ENCODE measurements at regions not wholly inside any gene's neighbourhood (a gene's known extent, or its start where the extent isn't known, plus 50 kb on each side); places are given as distances from the start of the nearest gene placed in this dataset.

DNA sequence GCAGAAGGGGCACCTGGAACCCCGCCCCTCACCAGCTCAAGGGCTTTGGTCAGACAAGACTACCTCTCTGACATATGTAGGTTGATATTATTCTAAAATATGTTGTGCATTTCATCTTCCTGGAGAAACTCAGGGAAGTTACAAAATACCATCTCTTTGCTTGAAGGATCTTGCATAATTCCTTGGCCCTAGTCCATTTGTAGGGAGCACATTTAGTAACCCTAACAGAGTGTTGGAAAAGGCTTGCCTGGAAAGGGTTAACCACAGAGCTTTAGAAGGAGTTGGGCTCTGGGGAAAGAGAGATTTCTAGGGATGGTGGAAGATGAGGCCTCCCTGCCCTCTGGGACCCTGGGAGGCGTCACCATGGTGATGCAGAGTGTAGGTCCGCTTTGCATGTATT lies 143.0 kb upstream of the SLC1A4 start:
- ChIA-PET CTCF (interaction anchor here (1.2 kb wide), 1 partner anchor 26 kb away, joined by 3 read pairs; no protein-coding TSS in a partner anchor), POLR2A (no interaction called here)

DNA sequence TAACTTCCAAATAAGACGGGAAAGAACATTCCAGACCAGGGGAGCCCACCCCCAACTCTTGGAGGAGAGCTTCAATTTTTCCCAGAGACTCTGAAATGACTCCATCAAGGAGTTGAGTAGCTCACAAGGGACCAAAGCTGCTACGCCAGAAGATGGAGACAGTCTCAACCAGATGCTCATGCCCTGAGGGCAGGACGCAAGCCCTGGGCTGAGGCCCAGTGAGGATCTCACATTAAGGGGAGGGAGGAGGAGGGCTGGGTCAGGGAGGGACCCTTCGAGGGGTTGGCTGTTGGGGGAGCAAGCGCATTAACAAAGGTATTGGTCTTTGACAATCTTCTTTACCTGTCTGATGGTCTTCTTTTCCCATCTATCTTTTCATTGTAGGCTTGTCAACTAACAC lies 141.3 kb upstream of the SLC1A4 start:
- Histone ChIP-seq H3K4me1 (ENCODE audit: control extremely low read depth in 1 of 4, control insufficient read depth in 4 of 4, insufficient read depth in 4 of 4, low read length in 3 of 4) (peaks cover 5 to 27% (median 10%) of the 10 kb centered on the region in 4 experiments), H3K4me3 (ENCODE audit: control insufficient read depth in 1 of 7, extremely low read depth in 1 of 7, insufficient read depth in 4 of 7, low read depth in 2 of 7, low read length in 6 of 7) (no peak overlapping the region), H3K9me3 (ENCODE audit: control extremely low read depth in 1 of 5, control insufficient read depth in 4 of 5, insufficient read depth in 2 of 5, low read depth in 1 of 5, low read length in 4 of 5) (no peaks in the 10 kb centered on the region), H3K36me3 (ENCODE audit: control insufficient read depth in 4 of 4, insufficient read depth in 4 of 4, low read length in 3 of 4) (no peaks in the 10 kb centered on the region), H3K27me3 (replicated peaks in 2 of 5; ENCODE audit: control insufficient read depth in 4 of 5, insufficient read depth in 5 of 5, low read length in 4 of 5) (no peaks in the 10 kb centered on the region), H3K27ac (ENCODE audit: insufficient read depth in 1 of 2, low read depth in 1 of 2, low read length in 2 of 2, poor library complexity in 1 of 2, severe bottlenecking in 2 of 2) (no peak overlapping the region)
- WGBS (ENCODE audit: insufficient coverage), result 100% methylated on average over 3 of the region's 5 CpGs
- POLR2A ChIA-PET, result no interaction called here
- CTCF ChIA-PET, result interaction anchor here (1.2 to 2.2 kb wide), 5 partner anchors 10 to 202 kb away, joined by 3 to 7 read pairs (median 6); no protein-coding TSS in a partner anchor
- no peak for DNase-seq

More for the DNA sequence above, 143.0 kb upstream of the SLC1A4 start:
- no CpG with 5 or more reads among the region's 3 CpGs for WGBS (ENCODE audit: insufficient coverage)
- Histone ChIP-seq H3K36me3 (ENCODE audit: control insufficient read depth in 4 of 4, insufficient read depth in 4 of 4, low read length in 3 of 4) (no peaks in the 10 kb centered on the region), H3K27ac (ENCODE audit: insufficient read depth in 1 of 2, low read depth in 1 of 2, low read length in 2 of 2, poor library complexity in 1 of 2, severe bottlenecking in 2 of 2) (no peak overlapping the region), H3K9me3 (ENCODE audit: control extremely low read depth in 1 of 5, control insufficient read depth in 4 of 5, insufficient read depth in 2 of 5, low read depth in 1 of 5, low read length in 4 of 5) (no peaks in the 10 kb centered on the region), H3K4me3 (ENCODE audit: control insufficient read depth in 1 of 7, extremely low read depth in 1 of 7, insufficient read depth in 4 of 7, low read depth in 2 of 7, low read length in 6 of 7) (no peak overlapping the region), H3K4me1 (ENCODE audit: control extremely low read depth in 1 of 4, control insufficient read depth in 4 of 4, insufficient read depth in 4 of 4, low read length in 3 of 4) (peaks cover 10 to 26% (median 14%) of the 10 kb centered on the region in 4 experiments), H3K27me3 (replicated peaks in 2 of 5; ENCODE audit: control insufficient read depth in 4 of 5, insufficient read depth in 5 of 5, low read length in 4 of 5) (no peaks in the 10 kb centered on the region)
- no peak for DNase-seq

DNA sequence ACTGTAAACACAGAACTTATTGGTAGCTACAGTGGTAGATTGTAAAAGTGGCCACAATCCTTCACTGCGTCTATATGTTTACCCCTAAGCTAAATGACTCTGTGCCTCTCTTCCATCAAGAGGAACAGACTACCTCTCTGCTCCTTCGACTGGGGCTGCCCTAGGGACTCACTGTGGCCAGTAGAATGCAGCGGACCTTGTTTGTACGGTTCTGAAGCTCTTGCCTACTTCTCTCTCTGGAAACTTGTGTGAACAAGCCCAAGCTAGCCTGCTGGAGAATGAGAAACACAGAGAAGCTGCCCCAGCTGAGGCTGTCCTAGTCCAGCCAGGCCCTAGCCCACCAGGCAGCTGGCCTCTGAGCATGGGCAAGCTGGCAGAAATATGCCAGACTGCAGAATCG lies 140.8 kb upstream of the SLC1A4 start:
- H3K27me3 ChIP-seq (replicated peaks in 2 of 5; ENCODE audit: control insufficient read depth in 4 of 5, insufficient read depth in 5 of 5, low read length in 4 of 5), result no peaks in the 10 kb centered on the region
- H3K36me3 ChIP-seq (ENCODE audit: control insufficient read depth in 4 of 4, insufficient read depth in 4 of 4, low read length in 3 of 4), result no peaks in the 10 kb centered on the region
- POLR2A ChIA-PET, result no interaction called here
- H3K4me1 ChIP-seq (ENCODE audit: control extremely low read depth in 1 of 4, control insufficient read depth in 4 of 4, insufficient read depth in 4 of 4, low read length in 3 of 4), result peaks cover 5 to 31% (median 14%) of the 10 kb centered on the region in 4 experiments
- H3K27ac ChIP-seq (ENCODE audit: insufficient read depth in 1 of 2, low read depth in 1 of 2, low read length in 2 of 2, poor library complexity in 1 of 2, severe bottlenecking in 2 of 2), result no peak overlapping the region
- CTCF ChIA-PET, result interaction anchor here (0.9 to 2.2 kb wide), 6 partner anchors 10 to 202 kb away, joined by 3 to 7 read pairs (median 6); no protein-coding TSS in a partner anchor
- 98% methylated on average over 5 of the region's 5 CpGs for WGBS (ENCODE audit: insufficient coverage)
- DNase-seq, result no peak
- H3K9me3 ChIP-seq (ENCODE audit: control extremely low read depth in 1 of 5, control insufficient read depth in 4 of 5, insufficient read depth in 2 of 5, low read depth in 1 of 5, low read length in 4 of 5), result no peaks in the 10 kb centered on the region
- H3K4me3 ChIP-seq (ENCODE audit: control insufficient read depth in 1 of 7, extremely low read depth in 1 of 7, insufficient read depth in 4 of 7, low read depth in 2 of 7, low read length in 6 of 7), result no peak overlapping the region

DNA sequence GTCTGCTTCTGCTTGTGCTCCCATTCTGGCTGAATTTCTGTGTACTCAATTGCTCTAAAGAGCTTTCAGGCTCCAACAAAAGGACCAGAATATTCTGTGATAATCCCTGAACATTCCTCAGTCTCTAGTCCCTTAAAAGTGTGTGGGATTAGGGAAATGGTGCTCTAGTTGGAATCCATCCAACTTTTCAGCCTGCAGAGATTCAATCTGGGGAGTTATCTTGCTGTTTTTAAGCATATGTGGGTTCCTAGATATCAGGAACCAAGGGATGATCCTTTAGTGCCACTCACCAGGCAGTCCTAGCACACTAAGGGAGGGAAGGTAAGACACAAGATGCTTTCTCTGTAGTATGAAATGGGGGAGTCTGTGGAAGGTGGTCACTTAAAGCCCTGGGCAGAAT lies 140.3 kb upstream of the SLC1A4 start:
- Histone ChIP-seq H3K36me3 (ENCODE audit: control insufficient read depth in 4 of 4, insufficient read depth in 4 of 4, low read length in 3 of 4) (no peaks in the 10 kb centered on the region), H3K9me3 (ENCODE audit: control extremely low read depth in 1 of 5, control insufficient read depth in 4 of 5, insufficient read depth in 2 of 5, low read depth in 1 of 5, low read length in 4 of 5) (no peaks in the 10 kb centered on the region), H3K4me3 (ENCODE audit: control insufficient read depth in 1 of 7, extremely low read depth in 1 of 7, insufficient read depth in 4 of 7, low read depth in 2 of 7, low read length in 6 of 7) (no peak overlapping the region), H3K27me3 (replicated peaks in 2 of 5; ENCODE audit: control insufficient read depth in 4 of 5, insufficient read depth in 5 of 5, low read length in 4 of 5) (no peaks in the 10 kb centered on the region), H3K27ac (ENCODE audit: insufficient read depth in 1 of 2, low read depth in 1 of 2, low read length in 2 of 2, poor library complexity in 1 of 2, severe bottlenecking in 2 of 2) (no peak overlapping the region), H3K4me1 (ENCODE audit: control extremely low read depth in 1 of 4, control insufficient read depth in 4 of 4, insufficient read depth in 4 of 4, low read length in 3 of 4) (peaks cover 8 to 37% (median 14%) of the 10 kb centered on the region in 4 experiments)
- DNase-seq, result no peak
- CTCF ChIA-PET, result interaction anchor here (0.9 to 2.2 kb wide), 6 partner anchors 9 to 203 kb away, joined by 3 to 7 read pairs (median 6); no protein-coding TSS in a partner anchor
- POLR2A ChIA-PET, result no interaction called here

DNA sequence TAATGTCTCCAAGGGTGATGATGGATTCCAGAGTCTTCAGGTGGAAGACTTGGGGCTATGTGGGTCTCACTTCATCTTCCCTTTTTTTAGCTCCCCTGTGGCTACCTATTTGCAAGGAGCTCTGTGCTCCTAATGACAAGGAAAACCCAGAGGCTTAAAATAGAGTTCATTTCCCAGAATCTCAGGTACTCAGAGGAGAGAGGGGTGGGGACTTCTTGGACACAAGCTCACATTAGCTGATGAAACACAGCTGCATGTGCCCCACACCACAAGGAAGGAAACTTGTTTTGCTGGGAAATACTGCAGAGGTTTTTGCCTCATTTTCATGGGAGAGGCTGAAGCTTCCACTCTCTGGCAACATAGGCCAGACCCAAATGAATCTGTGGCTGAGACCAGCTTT lies 138.6 kb upstream of the SLC1A4 start:
- Histone ChIP-seq H3K36me3 (ENCODE audit: control insufficient read depth in 4 of 4, insufficient read depth in 4 of 4, low read length in 3 of 4) (no peaks in the 10 kb centered on the region), H3K27ac (ENCODE audit: insufficient read depth in 1 of 2, low read depth in 1 of 2, low read length in 2 of 2, poor library complexity in 1 of 2, severe bottlenecking in 2 of 2) (no peak overlapping the region), H3K4me1 (ENCODE audit: control extremely low read depth in 1 of 4, control insufficient read depth in 4 of 4, insufficient read depth in 4 of 4, low read length in 3 of 4) (peaks cover 8 to 47% (median 16%) of the 10 kb centered on the region in 4 experiments), H3K27me3 (replicated peaks in 2 of 5; ENCODE audit: control insufficient read depth in 4 of 5, insufficient read depth in 5 of 5, low read length in 4 of 5) (no peaks in the 10 kb centered on the region), H3K9me3 (ENCODE audit: control extremely low read depth in 1 of 5, control insufficient read depth in 4 of 5, insufficient read depth in 2 of 5, low read depth in 1 of 5, low read length in 4 of 5) (no peaks in the 10 kb centered on the region), H3K4me3 (ENCODE audit: control insufficient read depth in 1 of 7, extremely low read depth in 1 of 7, insufficient read depth in 4 of 7, low read depth in 2 of 7, low read length in 6 of 7) (no peak overlapping the region)
- ChIA-PET POLR2A (interaction anchor here (0.6 kb wide), 1 partner anchor 232 kb away, joined by 3 read pairs; no protein-coding TSS in a partner anchor), CTCF (interaction anchor here (0.9 to 2.4 kb wide), 9 partner anchors 8 to 204 kb away, joined by 3 to 9 read pairs (median 5); no protein-coding TSS in a partner anchor)
- no peak for DNase-seq

DNA sequence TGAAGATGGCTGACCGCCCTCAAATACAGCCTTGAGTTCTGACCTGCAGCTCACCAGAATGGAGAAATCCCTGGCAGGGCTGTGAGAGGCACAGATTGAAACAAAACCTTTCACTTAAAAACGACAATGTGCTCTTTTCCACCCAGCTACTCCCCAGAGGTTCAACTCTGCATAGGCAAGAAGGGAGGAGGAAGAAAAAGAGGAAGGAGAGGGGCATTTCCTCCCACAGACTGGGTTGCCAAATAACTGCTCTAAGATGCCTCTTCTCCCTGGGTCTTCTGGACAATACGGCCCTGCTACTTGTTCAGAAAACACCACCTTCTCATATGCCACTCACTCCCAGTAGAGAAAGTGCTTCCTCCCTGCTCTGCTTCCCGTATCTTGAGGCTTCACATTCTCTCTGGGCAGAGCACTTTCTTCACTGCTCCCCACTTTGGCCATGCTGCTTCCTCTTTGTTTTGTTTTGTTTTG lies 136.4 kb upstream of the SLC1A4 start:
- Histone ChIP-seq H3K9me3 (ENCODE audit: control extremely low read depth in 1 of 5, control insufficient read depth in 4 of 5, insufficient read depth in 2 of 5, low read depth in 1 of 5, low read length in 4 of 5) (no peaks in the 10 kb centered on the region), H3K4me3 (ENCODE audit: control insufficient read depth in 1 of 7, extremely low read depth in 1 of 7, insufficient read depth in 4 of 7, low read depth in 2 of 7, low read length in 6 of 7) (peak overlapping the region in 1 of 7 experiments; percentile 26), H3K36me3 (ENCODE audit: control insufficient read depth in 4 of 4, insufficient read depth in 4 of 4, low read length in 3 of 4) (no peaks in the 10 kb centered on the region), H3K27me3 (replicated peaks in 2 of 5; ENCODE audit: control insufficient read depth in 4 of 5, insufficient read depth in 5 of 5, low read length in 4 of 5) (no peaks in the 10 kb centered on the region), H3K27ac (ENCODE audit: insufficient read depth in 1 of 2, low read depth in 1 of 2, low read length in 2 of 2, poor library complexity in 1 of 2, severe bottlenecking in 2 of 2) (peak overlapping the region in 1 of 2 experiments; percentile 59), H3K4me1 (ENCODE audit: control extremely low read depth in 1 of 4, control insufficient read depth in 4 of 4, insufficient read depth in 4 of 4, low read length in 3 of 4) (peaks cover 8 to 59% (median 16%) of the 10 kb centered on the region in 4 experiments)
- CTCF ChIA-PET, result interaction anchor here (1.5 to 2.2 kb wide), 3 partner anchors 10 to 197 kb away, joined by 3 to 8 read pairs (median 5); no protein-coding TSS in a partner anchor
- POLR2A ChIA-PET, result no interaction called here
- 0% methylated on average over 2 of the region's 4 CpGs for WGBS (ENCODE audit: insufficient coverage)
- peak in 2 of 3 donors; percentile 70 to 73 for DNase-seq

DNA sequence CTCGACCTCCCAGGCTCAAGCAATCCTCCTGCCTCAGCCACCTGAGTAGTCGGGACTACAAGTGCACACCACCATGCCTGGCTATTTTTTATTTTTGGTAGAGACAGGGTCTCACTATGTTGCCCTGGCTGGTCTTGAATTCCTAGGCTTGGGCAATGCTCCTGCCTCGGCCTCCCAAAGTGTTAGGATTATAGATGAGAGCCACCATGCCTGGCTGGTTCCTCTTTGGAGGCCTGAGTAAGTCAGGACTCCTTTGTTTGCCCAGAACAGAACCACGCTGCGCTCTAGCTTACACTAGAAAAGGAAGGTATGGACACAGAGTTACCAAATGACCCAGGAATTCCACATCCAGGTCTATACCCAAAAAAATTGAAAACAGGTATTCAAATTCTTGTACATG lies 135.9 kb upstream of the SLC1A4 start:
- ChIA-PET POLR2A (no interaction called here), CTCF (interaction anchor here (0.6 to 2.2 kb wide), 4 partner anchors 11 to 197 kb away, joined by 3 to 8 read pairs (median 4); no protein-coding TSS in a partner anchor)
- H3K4me1 ChIP-seq (ENCODE audit: control extremely low read depth in 1 of 4, control insufficient read depth in 4 of 4, insufficient read depth in 4 of 4, low read length in 3 of 4), result peaks cover 8 to 64% (median 18%) of the 10 kb centered on the region in 4 experiments
- H3K4me3 ChIP-seq (ENCODE audit: control insufficient read depth in 1 of 7, extremely low read depth in 1 of 7, insufficient read depth in 4 of 7, low read depth in 2 of 7, low read length in 6 of 7), result no peak overlapping the region
- no peaks in the 10 kb centered on the region for H3K9me3 ChIP-seq (ENCODE audit: control extremely low read depth in 1 of 5, control insufficient read depth in 4 of 5, insufficient read depth in 2 of 5, low read depth in 1 of 5, low read length in 4 of 5)
- H3K27me3 ChIP-seq (replicated peaks in 2 of 5; ENCODE audit: control insufficient read depth in 4 of 5, insufficient read depth in 5 of 5, low read length in 4 of 5), result no peaks in the 10 kb centered on the region
- DNase-seq, result no peak
- WGBS (ENCODE audit: insufficient coverage), result 97% methylated on average over 5 of the region's 5 CpGs
- no peaks in the 10 kb centered on the region for H3K36me3 ChIP-seq (ENCODE audit: control insufficient read depth in 4 of 4, insufficient read depth in 4 of 4, low read length in 3 of 4)
- H3K27ac ChIP-seq (ENCODE audit: insufficient read depth in 1 of 2, low read depth in 1 of 2, low read length in 2 of 2, poor library complexity in 1 of 2, severe bottlenecking in 2 of 2), result peak overlapping the region in 1 of 2 experiments; percentile 59
